Muscle of leg (tissue), 3 donors: ENCODE measurements at regions not wholly inside any gene's neighbourhood (a gene's known extent, or its start where the extent isn't known, plus 50 kb on each side); places are given as distances from the start of the nearest gene placed in this dataset.
A peak's percentile ranks its signal among the peaks of the same experiment; 100 is the strongest.
"Not testable (repeated sequence)": the region's sequence is repeated elsewhere in the genome, so short reads cannot be mapped to it uniquely, and the experiment has no call there.

Source experiments
- DNase-seq: peaks from one replicate; pipeline ENCODE4 v3.0.0; 2013
- H3K27ac ChIP-seq: one replicate; pipeline ENCODE4 v1.5.1; 2013; ENCODE audit warnings: mild to moderate bottlenecking, low read length, control low read depth
- H3K27me3 ChIP-seq: one replicate; pipeline ENCODE4 v1.6.1; 2013; ENCODE audit warnings: low read length; ENCODE audit not compliant: control insufficient read depth, insufficient read depth
- H3K36me3 ChIP-seq: one replicate; pipeline ENCODE4 v1.6.1; 2013; ENCODE audit warnings: low read length; ENCODE audit not compliant: control insufficient read depth, insufficient read depth
- H3K4me1 ChIP-seq: one replicate; pipeline ENCODE4 v1.6.1; 2013; ENCODE audit warnings: low read length; ENCODE audit not compliant: control insufficient read depth, insufficient read depth
- H3K4me3 ChIP-seq: one replicate; pipeline ENCODE4 v1.5.1; 2013; ENCODE audit warnings: low read length, control low read depth
- H3K9me3 ChIP-seq: replicated peaks from 2 replicates; pipeline ENCODE4 v1.6.1; 2013; ENCODE audit warnings: low read depth, low read length; ENCODE audit not compliant: control insufficient read depth
- WGBS: methylation state at CpG from one replicate; pipeline ENCODE4 v1.1.5; 2013; ENCODE audit warnings: missing lambda C conversion rate; ENCODE audit not compliant: insufficient coverage; 5-methylcytosine and 5-hydroxymethylcytosine counted together

DNA sequence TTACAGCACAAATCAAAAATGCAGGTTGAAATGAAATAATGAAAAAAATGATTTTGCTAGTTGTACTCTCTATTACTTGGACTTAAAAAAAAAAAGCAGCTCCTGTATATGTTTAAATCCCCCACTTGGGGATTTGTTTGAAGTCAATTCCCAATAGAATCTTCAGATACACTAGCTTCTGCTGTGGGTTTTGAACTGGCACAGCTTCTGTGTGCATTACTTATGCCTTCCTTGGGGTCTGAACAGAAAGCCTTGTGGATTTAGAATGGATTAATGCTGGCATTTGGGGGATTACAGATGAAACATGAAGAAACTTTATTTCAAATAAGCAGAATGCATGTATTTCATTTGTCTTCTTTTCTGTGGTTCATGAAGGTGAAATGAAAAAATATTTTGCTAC is 513.2 kb upstream of the TBL1XR1 start:
- Histone ChIP-seq H3K9me3 (no peaks in the 10 kb centered on the region), H3K4me1 (peaks cover 17% of the 10 kb centered on the region), H3K27ac (no peak overlapping the region), H3K4me3 (no peak overlapping the region), H3K36me3 (no peaks in the 10 kb centered on the region), H3K27me3 (no peaks in the 10 kb centered on the region)
- no peak for DNase-seq

DNA sequence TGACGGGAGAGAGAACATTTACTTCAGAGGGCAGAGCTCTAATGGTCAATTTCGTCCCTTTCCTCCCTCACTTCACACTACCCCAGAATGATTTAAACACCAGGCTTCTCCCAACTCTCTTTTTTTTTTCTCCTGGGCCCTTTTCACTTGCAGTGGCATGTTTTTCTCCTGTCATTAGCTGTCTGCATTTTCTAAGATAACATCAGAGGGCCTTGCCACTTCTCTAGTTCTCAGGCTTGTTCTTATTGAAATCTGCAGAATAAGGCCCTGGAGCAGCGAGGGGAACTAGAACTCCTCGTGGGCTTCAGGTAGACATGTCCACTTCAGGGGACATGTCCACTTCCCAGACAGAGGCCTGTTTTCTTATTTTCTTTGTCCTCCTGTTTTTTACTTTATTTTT is 514.4 kb upstream of the TBL1XR1 start:
- Histone ChIP-seq H3K4me1 (peaks cover 7% of the 10 kb centered on the region), H3K4me3 (no peak overlapping the region), H3K9me3 (no peaks in the 10 kb centered on the region), H3K27me3 (no peaks in the 10 kb centered on the region), H3K27ac (no peak overlapping the region), H3K36me3 (no peaks in the 10 kb centered on the region)
- no peak for DNase-seq
- 80% methylated on average over 1 of the region's 4 CpGs for WGBS

DNA sequence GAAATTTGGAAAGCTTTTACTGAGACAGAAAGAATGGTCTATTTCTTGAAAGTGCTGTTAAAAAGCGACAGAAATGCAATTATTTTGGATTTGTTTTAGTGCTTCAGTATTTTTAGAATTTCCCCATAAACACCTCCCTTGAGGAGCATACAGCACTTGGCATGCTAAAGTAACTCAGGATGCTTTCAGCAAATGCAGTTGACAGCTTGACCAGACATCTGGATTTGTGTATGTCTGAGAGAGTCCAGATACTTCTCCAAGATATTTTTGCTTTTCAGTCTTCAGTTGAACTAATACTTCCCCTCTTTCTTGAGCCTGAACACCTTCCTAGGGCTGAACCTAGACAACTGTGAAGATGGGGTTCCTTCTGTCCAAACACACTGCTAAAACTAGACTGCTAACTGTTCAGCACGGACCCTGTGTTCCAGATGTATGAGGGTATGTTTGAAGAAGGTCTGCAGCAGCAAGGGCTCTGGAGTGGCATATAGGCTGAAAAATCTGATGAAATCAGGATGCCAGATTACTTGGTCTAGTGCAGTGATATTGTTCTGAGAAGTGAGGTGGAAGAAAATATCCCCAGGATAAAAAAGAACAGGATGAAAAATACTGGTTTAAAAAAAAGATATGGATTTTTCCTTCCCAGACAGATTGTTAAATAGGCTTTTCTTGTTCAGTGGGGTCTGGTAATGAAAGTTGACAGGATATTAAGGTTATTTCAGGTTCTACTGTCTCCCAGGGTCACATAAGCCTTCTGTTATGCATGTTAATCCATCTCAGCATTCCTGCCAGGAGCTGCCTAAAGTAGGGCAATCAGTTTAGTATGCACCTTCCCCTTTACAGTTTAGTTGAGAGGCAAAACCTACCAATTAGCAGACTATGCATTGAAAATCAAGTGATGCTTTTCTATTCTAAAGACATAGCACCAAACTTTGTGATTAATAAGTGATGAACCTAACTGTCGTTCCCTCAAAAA is 516.9 kb upstream of the TBL1XR1 start:
- no peak overlapping the region for H3K4me3 ChIP-seq
- DNase-seq: peak; percentile 92
- WGBS: no CpG with 5 or more reads among the region's 3 CpGs
- no peaks in the 10 kb centered on the region for H3K36me3 ChIP-seq
- H3K27me3 ChIP-seq: no peaks in the 10 kb centered on the region
- H3K4me1 ChIP-seq: peaks cover 7% of the 10 kb centered on the region
- H3K27ac ChIP-seq: peak overlapping the region; percentile 43
- no peaks in the 10 kb centered on the region for H3K9me3 ChIP-seq

DNA sequence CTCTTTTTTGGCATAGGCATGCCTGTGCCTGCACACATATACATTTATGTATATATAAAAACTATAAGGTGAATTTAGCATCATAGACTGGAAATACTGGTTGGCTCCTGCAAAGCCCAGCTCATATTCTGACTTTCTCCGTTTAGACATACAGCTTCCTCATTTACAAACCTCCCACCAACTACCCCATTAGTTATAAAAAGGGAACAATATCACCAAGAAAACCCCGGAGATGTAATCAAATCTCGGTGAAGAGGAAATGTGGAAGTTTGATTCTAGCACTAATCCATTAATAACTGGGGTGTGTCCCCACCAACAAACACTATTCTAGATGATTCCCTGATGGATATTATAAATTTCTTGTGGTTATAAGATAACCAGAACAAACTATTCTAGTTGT is 517.7 kb upstream of the TBL1XR1 start:
- no CpG with 5 or more reads among the region's 3 CpGs for WGBS
- Histone ChIP-seq H3K27me3 (no peaks in the 10 kb centered on the region), H3K36me3 (no peaks in the 10 kb centered on the region)

DNA sequence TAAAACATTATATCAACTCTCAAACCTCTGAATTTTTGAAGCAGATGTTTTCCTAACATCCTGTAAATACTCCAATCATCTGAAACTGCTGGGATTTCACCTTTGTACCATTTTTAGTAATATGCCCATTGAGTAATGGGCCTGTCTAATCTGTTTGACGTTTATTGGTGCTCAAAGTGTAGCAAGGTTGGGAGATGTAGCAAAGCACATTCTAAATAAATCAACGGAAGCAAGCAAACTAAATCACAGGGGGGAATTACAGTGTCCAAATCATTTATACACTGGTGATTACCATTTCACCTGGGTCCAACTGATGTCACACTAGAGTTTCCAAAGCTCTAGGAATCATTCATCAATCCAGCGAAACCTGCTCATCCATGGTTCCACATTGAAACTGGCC is 518.7 kb upstream of the TBL1XR1 start:
- no peak for DNase-seq
- Histone ChIP-seq H3K9me3 (no peaks in the 10 kb centered on the region), H3K4me3 (no peak overlapping the region), H3K27ac (no peak overlapping the region), H3K27me3 (no peaks in the 10 kb centered on the region), H3K36me3 (no peaks in the 10 kb centered on the region), H3K4me1 (peaks cover 7% of the 10 kb centered on the region)
- 100% methylated on average over 2 of the region's 3 CpGs for WGBS

More for the DNA sequence above, 517.7 kb upstream of the TBL1XR1 start:
- Histone ChIP-seq H3K27ac (no peak overlapping the region), H3K4me3 (no peak overlapping the region), H3K9me3 (no peaks in the 10 kb centered on the region), H3K4me1 (peaks cover 7% of the 10 kb centered on the region)
- no peak for DNase-seq

DNA sequence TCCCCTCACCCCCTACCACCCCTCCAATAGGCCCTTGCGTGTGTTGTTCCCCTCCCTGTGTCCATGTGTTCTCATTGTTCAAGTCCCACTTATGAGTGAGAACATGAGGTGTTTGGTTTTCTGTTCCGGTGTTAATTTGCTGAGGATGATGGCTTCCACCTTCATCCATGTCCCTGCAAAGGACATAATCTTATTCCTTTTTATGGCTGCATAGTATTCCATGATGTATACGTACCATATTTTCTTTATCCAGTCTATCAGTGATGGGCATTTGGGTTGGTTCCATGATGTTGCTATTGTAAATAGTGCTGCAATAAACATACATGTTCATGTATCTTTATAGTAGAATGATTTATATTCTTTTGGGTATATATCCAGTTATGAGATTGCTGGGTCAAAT is 523.6 kb upstream of the TBL1XR1 start:
- not testable (repeated sequence) for H3K36me3 ChIP-seq
- WGBS: no CpG with 5 or more reads among the region's 3 CpGs

GRCh38 chr3:177721864-177722785 is 524.8 kb upstream of the TBL1XR1 start:
- Histone ChIP-seq H3K27ac (no peak overlapping the region), H3K9me3 (no peaks in the 10 kb centered on the region), H3K4me1 (peaks cover 18% of the 10 kb centered on the region), H3K4me3 (no peak overlapping the region), H3K36me3 (no peaks in the 10 kb centered on the region), H3K27me3 (no peaks in the 10 kb centered on the region)
- no peak for DNase-seq
- WGBS: 68% methylated on average over 2 of the region's 3 CpGs

More for the DNA sequence above, 523.6 kb upstream of the TBL1XR1 start:
- not testable (repeated sequence) for H3K9me3 ChIP-seq, H3K4me3 ChIP-seq, H3K27ac ChIP-seq, H3K27me3 ChIP-seq, DNase-seq
- peaks cover 14% of the 10 kb centered on the region for H3K4me1 ChIP-seq

- H3K27me3 ChIP-seq: no peaks in the 10 kb centered on the region
- DNase-seq: peak; percentile 94
- H3K36me3 ChIP-seq: no peaks in the 10 kb centered on the region
- H3K27ac ChIP-seq: peak overlapping the region; percentile 73
- no peak overlapping the region for H3K4me3 ChIP-seq
- H3K9me3 ChIP-seq: no peaks in the 10 kb centered on the region
- 24% methylated on average over 3 of the region's 6 CpGs for WGBS
- H3K4me1 ChIP-seq: peaks cover 22% of the 10 kb centered on the region
These were observed 526.8 kb upstream of the TBL1XR1 start for GRCh38 chr3:177724020-177724638.

DNA sequence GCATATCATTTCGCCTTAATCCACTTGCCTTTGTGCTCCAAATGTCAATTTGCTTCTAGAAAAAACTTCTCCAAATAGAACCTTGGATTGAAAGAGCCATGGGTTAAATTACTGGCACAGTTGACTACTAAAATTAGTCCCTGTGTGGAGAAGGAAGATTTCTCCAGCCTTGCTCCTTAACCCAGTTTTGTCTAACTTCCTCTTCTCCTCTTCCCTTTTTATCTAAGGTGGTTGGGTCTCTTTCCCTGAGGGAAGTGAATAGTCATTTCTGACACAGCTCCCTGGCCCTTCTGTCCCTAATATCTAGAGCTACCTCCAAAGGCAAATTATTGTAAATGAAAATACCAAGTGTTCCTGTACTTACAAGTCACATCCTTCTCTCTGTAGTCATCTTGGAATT is 527.9 kb upstream of the TBL1XR1 start:
- H3K27me3 ChIP-seq: no peaks in the 10 kb centered on the region
- H3K27ac ChIP-seq: peak overlapping the region; percentile 73
- peak; percentile 69 for DNase-seq
- WGBS: no CpG with 5 or more reads among the region's 1 CpG
- no peaks in the 10 kb centered on the region for H3K9me3 ChIP-seq
- H3K36me3 ChIP-seq: no peaks in the 10 kb centered on the region
- H3K4me3 ChIP-seq: no peak overlapping the region
- H3K4me1 ChIP-seq: peaks cover 27% of the 10 kb centered on the region

DNA sequence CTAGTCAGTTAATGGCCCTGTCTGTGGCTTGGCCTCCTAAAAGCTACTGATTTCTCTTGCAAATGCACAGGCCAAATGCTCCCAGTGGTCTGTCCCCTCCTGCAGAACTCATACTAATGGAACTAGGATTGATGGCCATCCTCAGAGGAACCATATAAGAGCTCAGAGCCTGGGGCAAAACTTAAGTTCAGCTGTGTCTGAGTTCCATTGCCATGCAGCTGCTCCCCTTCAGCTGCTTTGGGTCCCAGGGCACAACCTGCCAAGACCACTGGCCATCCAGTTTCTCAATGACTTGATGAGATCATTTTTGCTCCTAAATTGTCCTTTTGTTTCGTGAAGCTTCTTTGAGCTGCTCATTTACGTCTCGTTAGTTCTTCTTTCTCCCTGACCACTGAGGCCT is 529.5 kb upstream of the TBL1XR1 start:
- Histone ChIP-seq H3K9me3 (no peaks in the 10 kb centered on the region), H3K36me3 (no peaks in the 10 kb centered on the region), H3K27me3 (no peaks in the 10 kb centered on the region), H3K27ac (no peak overlapping the region), H3K4me3 (no peak overlapping the region), H3K4me1 (peaks cover 34% of the 10 kb centered on the region)
- no peak for DNase-seq
- WGBS: 73% methylated on average over 3 of the region's 3 CpGs
